ENCODE measurements at regions not wholly inside any gene's neighbourhood (a gene's known extent, or its start where the extent isn't known, plus 50 kb on each side); places are given as distances from the start of the nearest gene placed in this dataset.

GRCh38 chr21:15281714-15282113 is 216.9 kb upstream of the NRIP1 start:
- Histone ChIP-seq H2AK9ac (replicated peaks; ENCODE audit: low read depth, low read length, poor library complexity) (no peak overlapping the region), H3K56ac (ENCODE audit: extremely low read depth, insufficient read depth, low read length) (no peak overlapping the region), H2AK5ac (ENCODE audit: low read depth, low read length) (no peak overlapping the region), H2AFZ (replicated peaks; ENCODE audit: low read length, poor library complexity) (no peak overlapping the region), H2BK20ac (ENCODE audit: low read depth, low read length) (no peak overlapping the region), H3K27me3 (ENCODE audit: control insufficient read depth, insufficient read depth, low read length) (no peaks in the 10 kb centered on the region; the same call in 1 of the 2 replicates), H3K18ac (ENCODE audit: low read depth, low read length) (no peak overlapping the region), H3K79me1 (ENCODE audit: low read depth in 1 of 2, low read length in 2 of 2) (no peaks in the 10 kb centered on the region), H3K14ac (replicated peaks; ENCODE audit: low read depth, low read length) (no peak overlapping the region), H3K36me3 (ENCODE audit: control insufficient read depth, insufficient read depth, low read length) (no peaks in the 10 kb centered on the region), H3K23ac (ENCODE audit: low read depth, low read length) (no peak overlapping the region), H3K9me1 (ENCODE audit: insufficient read depth, low read length) (no peaks in the 10 kb centered on the region), H3K9me3 (ENCODE audit: control insufficient read depth, insufficient read depth, low read length) (no peaks in the 10 kb centered on the region), H4K8ac (ENCODE audit: low read depth in 2 of 2, low read length in 2 of 2) (no peak overlapping the region), H4K91ac (ENCODE audit: insufficient read depth, low read depth, low read length) (no peak overlapping the region), H4K5ac (ENCODE audit: low read depth, low read length) (no peak overlapping the region), H3K4me2 (ENCODE audit: low read depth, low read length) (no peak overlapping the region), H3K9ac (ENCODE audit: low read depth, low read length) (no peak overlapping the region), H2BK15ac (ENCODE audit: low read depth, low read length) (no peak overlapping the region), H3K4me3 (ENCODE audit: insufficient read depth, low read depth, low read length) (no peak overlapping the region), H3K27ac (ENCODE audit: insufficient read depth, low read length) (no peak overlapping the region), H4K20me1 (ENCODE audit: insufficient read depth, low read length) (no peaks in the 10 kb centered on the region), H2BK120ac (ENCODE audit: low read depth, low read length) (no peak overlapping the region), H2BK5ac (ENCODE audit: low read depth, low read length, poor library complexity, severe bottlenecking) (no peak overlapping the region), H3K4me1 (ENCODE audit: control insufficient read depth, insufficient read depth, low read length) (no peaks in the 10 kb centered on the region), H3K4ac (ENCODE audit: low read depth, low read length) (no peak overlapping the region)
- intact Hi-C loops (cut with micrococcal nuclease) = no loop called here
- BruUV-seq (replicated peaks) = no TSS peak
- dilution Hi-C loops (cut with HindIII; ENCODE audit: low sequenced_read_pairs, unreplicated experiment) = no loop called here
- no peak for ATAC-seq (ENCODE audit: low read depth)
- WGBS, 2 experiments (ENCODE audit: extremely low coverage in 2 of 2, insufficient read length in 1 of 2) = no CpG with 5 or more reads among the region's 3 CpGs
- TF ChIP-seq FOS (IDR thresholded peaks at IDR 0.05; ENCODE audit: low read depth, low read length) = no peak
- in situ Hi-C loops (cut with MboI; ENCODE audit: low sequenced_read_pairs) = no loop called here
- CTCF ChIA-PET = interaction anchor here (0.7 kb wide), 1 partner anchor 268 kb away, joined by 3 read pairs; no protein-coding TSS in a partner anchor
- POLR2A ChIA-PET (ENCODE audit: unreplicated experiment) = no interaction called here
- DNase-seq = no peak

Data from IMR-90 (cell line).